ENCODE measurements at regions not wholly inside any gene's neighbourhood (a gene's known extent, or its start where the extent isn't known, plus 50 kb on each side); places are given as distances from the start of the nearest gene placed in this dataset.

GRCh38 chr3:182246870-182247269, 535.1 kb downstream of the SOX2 start:
- no peak for DNase-seq (ENCODE audit: low read depth in 2 of 3, low spot score in 2 of 3)

- DNase-seq (ENCODE audit: low read depth in 2 of 3, low spot score in 2 of 3): no peak
These were observed 536.7 kb downstream of the SOX2 start for GRCh38 chr3:182248349-182248880.

- no peak for DNase-seq (ENCODE audit: low read depth in 2 of 3, low spot score in 2 of 3)
These were observed 540.5 kb upstream of the ATP11B start for GRCh38 chr3:182252802-182253201.

- no peak for DNase-seq (ENCODE audit: low read depth in 2 of 3, low spot score in 2 of 3)
These were observed 538.1 kb upstream of the ATP11B start for GRCh38 chr3:182255158-182255557.

- no peak for DNase-seq (ENCODE audit: low read depth in 2 of 3, low spot score in 2 of 3)
These were observed 535.9 kb upstream of the ATP11B start for GRCh38 chr3:182257361-182257760.

GRCh38 chr3:182258538-182259177, 534.6 kb upstream of the ATP11B start:
- no peak for DNase-seq (ENCODE audit: low read depth in 2 of 3, low spot score in 2 of 3)

GRCh38 chr3:182259579-182259978, 533.7 kb upstream of the ATP11B start:
- DNase-seq (ENCODE audit: low read depth in 2 of 3, low spot score in 2 of 3): no peak

- no peak for DNase-seq (ENCODE audit: low read depth in 2 of 3, low spot score in 2 of 3)
These were observed 532.3 kb upstream of the ATP11B start for GRCh38 chr3:182261041-182261440.

- DNase-seq (ENCODE audit: low read depth in 2 of 3, low spot score in 2 of 3): no peak
These were observed 524.6 kb upstream of the ATP11B start for GRCh38 chr3:182268711-182269110.

GRCh38 chr3:182276512-182276911, 516.8 kb upstream of the ATP11B start:
- DNase-seq (ENCODE audit: low read depth in 2 of 3, low spot score in 2 of 3): no peak

- DNase-seq (ENCODE audit: low read depth in 2 of 3, low spot score in 2 of 3): no peak
These were observed 508.5 kb upstream of the ATP11B start for GRCh38 chr3:182284793-182285192.

GRCh38 chr3:182292591-182292990, 500.7 kb upstream of the ATP11B start:
- no peak for DNase-seq (ENCODE audit: low read depth in 2 of 3, low spot score in 2 of 3)

GRCh38 chr3:182294256-182294655, 499.0 kb upstream of the ATP11B start:
- DNase-seq (ENCODE audit: low read depth in 2 of 3, low spot score in 2 of 3): no peak

GRCh38 chr3:182294696-182295095, 498.6 kb upstream of the ATP11B start:
- DNase-seq (ENCODE audit: low read depth in 2 of 3, low spot score in 2 of 3): no peak

- no peak for DNase-seq (ENCODE audit: low read depth in 2 of 3, low spot score in 2 of 3)
These were observed 493.0 kb upstream of the ATP11B start for GRCh38 chr3:182300266-182300665.

GRCh38 chr3:182303169-182303568, 490.1 kb upstream of the ATP11B start:
- DNase-seq (ENCODE audit: low read depth in 2 of 3, low spot score in 2 of 3): no peak

- no peak for DNase-seq (ENCODE audit: low read depth in 2 of 3, low spot score in 2 of 3)
These were observed 487.2 kb upstream of the ATP11B start for GRCh38 chr3:182305881-182306665.

- DNase-seq (ENCODE audit: low read depth in 2 of 3, low spot score in 2 of 3): no peak
These were observed 485.0 kb upstream of the ATP11B start for GRCh38 chr3:182308328-182308727.

GRCh38 chr3:182309120-182309519, 484.2 kb upstream of the ATP11B start:
- no peak for DNase-seq (ENCODE audit: low read depth in 2 of 3, low spot score in 2 of 3)

- no peak for DNase-seq (ENCODE audit: low read depth in 2 of 3, low spot score in 2 of 3)
These were observed 478.0 kb upstream of the ATP11B start for GRCh38 chr3:182315313-182315712.

- DNase-seq (ENCODE audit: low read depth in 2 of 3, low spot score in 2 of 3): no peak
These were observed 470.1 kb upstream of the ATP11B start for GRCh38 chr3:182323126-182323700.

- no peak for DNase-seq (ENCODE audit: low read depth in 2 of 3, low spot score in 2 of 3)
These were observed 469.4 kb upstream of the ATP11B start for GRCh38 chr3:182323898-182324297.
